ENCODE measurements at regions not wholly inside any gene's neighbourhood (a gene's known extent, or its start where the extent isn't known, plus 50 kb on each side); places are given as distances from the start of the nearest gene placed in this dataset.

- no peaks in the 10 kb centered on the region for H3K27me3 ChIP-seq (ENCODE audit: low read depth)
- H3K36me3 ChIP-seq, result no peaks in the 10 kb centered on the region
- intact Hi-C loops (cut with micrococcal nuclease), result no loop called here
- H3K9me3 ChIP-seq (replicated peaks), result no peaks in the 10 kb centered on the region
- DNase-seq, result peak; percentile 27
- H3K27ac ChIP-seq (replicated peaks), result peak overlapping the region; percentile 73
- TF ChIP-seq, protein P1, sequence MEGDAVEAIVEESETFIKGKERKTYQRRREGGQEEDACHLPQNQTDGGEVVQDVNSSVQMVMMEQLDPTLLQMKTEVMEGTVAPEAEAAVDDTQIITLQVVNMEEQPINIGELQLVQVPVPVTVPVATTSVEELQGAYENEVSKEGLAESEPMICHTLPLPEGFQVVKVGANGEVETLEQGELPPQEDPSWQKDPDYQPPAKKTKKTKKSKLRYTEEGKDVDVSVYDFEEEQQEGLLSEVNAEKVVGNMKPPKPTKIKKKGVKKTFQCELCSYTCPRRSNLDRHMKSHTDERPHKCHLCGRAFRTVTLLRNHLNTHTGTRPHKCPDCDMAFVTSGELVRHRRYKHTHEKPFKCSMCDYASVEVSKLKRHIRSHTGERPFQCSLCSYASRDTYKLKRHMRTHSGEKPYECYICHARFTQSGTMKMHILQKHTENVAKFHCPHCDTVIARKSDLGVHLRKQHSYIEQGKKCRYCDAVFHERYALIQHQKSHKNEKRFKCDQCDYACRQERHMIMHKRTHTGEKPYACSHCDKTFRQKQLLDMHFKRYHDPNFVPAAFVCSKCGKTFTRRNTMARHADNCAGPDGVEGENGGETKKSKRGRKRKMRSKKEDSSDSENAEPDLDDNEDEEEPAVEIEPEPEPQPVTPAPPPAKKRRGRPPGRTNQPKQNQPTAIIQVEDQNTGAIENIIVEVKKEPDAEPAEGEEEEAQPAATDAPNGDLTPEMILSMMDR (IDR thresholded peaks at IDR 0.05; ENCODE audit: borderline replicate concordance), result no peak
- peaks cover 42% of the 10 kb centered on the region for H3K4me1 ChIP-seq
- H3K4me3 ChIP-seq, result peak overlapping the region; percentile 18
Measured at GRCh38 chr2:160630801-160631590, 137.4 kb upstream of the RBMS1 start.

GRCh38 chr2:160632084-160632975 is 138.7 kb upstream of the RBMS1 start:
- intact Hi-C loops (cut with micrococcal nuclease), result no loop called here
- H3K9me3 ChIP-seq (replicated peaks), result no peaks in the 10 kb centered on the region
- H3K27me3 ChIP-seq (ENCODE audit: low read depth), result no peaks in the 10 kb centered on the region
- no peaks in the 10 kb centered on the region for H3K36me3 ChIP-seq
- peaks cover 43% of the 10 kb centered on the region for H3K4me1 ChIP-seq
- peak overlapping the region; percentile 73 for H3K27ac ChIP-seq (replicated peaks)
- no peak for DNase-seq
- no peak overlapping the region for H3K4me3 ChIP-seq
- TF ChIP-seq, protein P1 (IDR thresholded peaks at IDR 0.05; ENCODE audit: borderline replicate concordance), result no peak

GRCh38 chr2:160634436-160634835 is 140.8 kb upstream of the RBMS1 start:
- DNase-seq, result no peak
- intact Hi-C loops (cut with micrococcal nuclease), result no loop called here
- Histone ChIP-seq H3K27me3 (ENCODE audit: low read depth) (no peaks in the 10 kb centered on the region), H3K27ac (replicated peaks) (no peak overlapping the region), H3K36me3 (no peaks in the 10 kb centered on the region), H3K9me3 (replicated peaks) (peaks cover 18% of the 10 kb centered on the region), H3K4me3 (no peak overlapping the region), H3K4me1 (peaks cover 43% of the 10 kb centered on the region)
- TF ChIP-seq, protein P1 (IDR thresholded peaks at IDR 0.05; ENCODE audit: borderline replicate concordance), result no peak

- H3K4me3 ChIP-seq, result no peak overlapping the region
- intact Hi-C loops (cut with micrococcal nuclease), result no loop called here
- peak overlapping the region; percentile 14 for H3K27ac ChIP-seq (replicated peaks)
Measured at GRCh38 chr2:160635488-160635887, 141.9 kb upstream of the RBMS1 start.

GRCh38 chr2:160639472-160639871 is 145.9 kb upstream of the RBMS1 start:
- TF ChIP-seq, protein P1 (IDR thresholded peaks at IDR 0.05; ENCODE audit: borderline replicate concordance), result no peak
- intact Hi-C loops (cut with micrococcal nuclease), result no loop called here
- Histone ChIP-seq H3K4me1 (peaks cover 17% of the 10 kb centered on the region), H3K9me3 (replicated peaks) (peaks cover 32% of the 10 kb centered on the region), H3K4me3 (no peak overlapping the region), H3K27ac (replicated peaks) (no peak overlapping the region), H3K36me3 (no peaks in the 10 kb centered on the region), H3K27me3 (ENCODE audit: low read depth) (no peaks in the 10 kb centered on the region)
- no peak for DNase-seq

More at GRCh38 chr2:160635488-160635887, 141.9 kb upstream of the RBMS1 start:
- Histone ChIP-seq H3K36me3 (no peaks in the 10 kb centered on the region), H3K27me3 (ENCODE audit: low read depth) (no peaks in the 10 kb centered on the region), H3K4me1 (peaks cover 42% of the 10 kb centered on the region), H3K9me3 (replicated peaks) (peaks cover 28% of the 10 kb centered on the region)
- TF ChIP-seq, protein P1 (IDR thresholded peaks at IDR 0.05; ENCODE audit: borderline replicate concordance), result no peak
- DNase-seq, result no peak
